ENCODE measurements at regions not wholly inside any gene's neighbourhood (a gene's known extent, or its start where the extent isn't known, plus 50 kb on each side); places are given as distances from the start of the nearest gene placed in this dataset.

GRCh38 chr13:59034198-59034597 is 1129.5 kb downstream of the DIAPH3 start:
- no peak for TF ChIP-seq EZH2 (IDR thresholded peaks at IDR 0.05; ENCODE audit: insufficient read depth, low read length)
- TF ChIP-seq CTCF (IDR thresholded peaks at IDR 0.05; ENCODE audit: insufficient read depth, low read depth, low read length): no peak
